Adrenal gland (tissue), 5 donors: ENCODE measurements at regions not wholly inside any gene's neighbourhood (a gene's known extent, or its start where the extent isn't known, plus 50 kb on each side); places are given as distances from the start of the nearest gene placed in this dataset.

Experiments
- POLR2A ChIP-seq, 2 donors: fragments of 450-650 bp; IDR thresholded peaks; one replicate each; pipeline ENCODE4 v1.6.1; 2017; ENCODE audit warnings: antibody characterized with exemption in 2 of 2, mild to moderate bottlenecking in 2 of 2, moderate library complexity in 1 of 2
- TF ChIP-seq, protein P1 (sequence below), 6 experiments: fragments of 450-650 bp in 4 of 6; fragments of 200-600 bp in 2 of 6; sonication (generic) in 1 of 6; IDR thresholded peaks; 1 replicate in 5 of 6; 2 replicates in 1 of 6; pipeline versions ENCODE4 v1.5.1 to v1.8.0; 2016 to 2021; ENCODE audit warnings: antibody characterized with exemption in 6 of 6, mild to moderate bottlenecking in 2 of 6, moderate library complexity in 1 of 6
- donor health status: DM: no; HTN: no; CAD: no.

DNA sequence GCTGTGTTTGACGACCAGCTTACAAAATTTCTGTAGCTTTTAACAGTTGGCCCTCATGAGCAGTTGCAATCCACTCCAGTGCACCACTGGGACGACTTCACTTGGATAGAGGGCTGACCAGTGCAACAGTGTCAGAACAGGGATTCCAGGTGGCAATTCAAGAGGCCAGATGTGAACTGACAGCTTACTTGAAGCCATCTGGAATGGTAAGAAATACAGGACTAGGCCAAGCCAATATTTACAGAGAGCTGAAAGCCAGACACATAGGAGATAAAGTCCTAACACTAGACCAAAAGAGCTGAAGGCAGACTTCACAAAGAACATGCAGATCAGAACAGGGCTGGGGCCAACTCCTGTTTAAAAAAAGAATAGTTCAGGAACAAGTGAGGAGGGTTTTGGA lies 93.5 kb upstream of the NFIA start:
- TF ChIP-seq, protein P1, sequence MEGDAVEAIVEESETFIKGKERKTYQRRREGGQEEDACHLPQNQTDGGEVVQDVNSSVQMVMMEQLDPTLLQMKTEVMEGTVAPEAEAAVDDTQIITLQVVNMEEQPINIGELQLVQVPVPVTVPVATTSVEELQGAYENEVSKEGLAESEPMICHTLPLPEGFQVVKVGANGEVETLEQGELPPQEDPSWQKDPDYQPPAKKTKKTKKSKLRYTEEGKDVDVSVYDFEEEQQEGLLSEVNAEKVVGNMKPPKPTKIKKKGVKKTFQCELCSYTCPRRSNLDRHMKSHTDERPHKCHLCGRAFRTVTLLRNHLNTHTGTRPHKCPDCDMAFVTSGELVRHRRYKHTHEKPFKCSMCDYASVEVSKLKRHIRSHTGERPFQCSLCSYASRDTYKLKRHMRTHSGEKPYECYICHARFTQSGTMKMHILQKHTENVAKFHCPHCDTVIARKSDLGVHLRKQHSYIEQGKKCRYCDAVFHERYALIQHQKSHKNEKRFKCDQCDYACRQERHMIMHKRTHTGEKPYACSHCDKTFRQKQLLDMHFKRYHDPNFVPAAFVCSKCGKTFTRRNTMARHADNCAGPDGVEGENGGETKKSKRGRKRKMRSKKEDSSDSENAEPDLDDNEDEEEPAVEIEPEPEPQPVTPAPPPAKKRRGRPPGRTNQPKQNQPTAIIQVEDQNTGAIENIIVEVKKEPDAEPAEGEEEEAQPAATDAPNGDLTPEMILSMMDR (IDR thresholded peaks at IDR 0.05) = no peak
- TF ChIP-seq POLR2A (IDR thresholded peaks at IDR 0.05) = no peak
